ENCODE measurements at regions not wholly inside any gene's neighbourhood (a gene's known extent, or its start where the extent isn't known, plus 50 kb on each side); places are given as distances from the start of the nearest gene placed in this dataset.

GRCh38 chr2:7683708-7684107 is 766.5 kb downstream of the RNF144A start:
- TF ChIP-seq SIN3A (IDR thresholded peaks at IDR 0.05; ENCODE audit: borderline replicate concordance, insufficient read depth, low read length) = no peak
- TF ChIP-seq FOXP2 (optimal IDR thresholded peaks at IDR 0.05; ENCODE audit: borderline replicate concordance, extremely low read depth, extremely low read length, insufficient read depth) = no peak
- no peak for TF ChIP-seq POLR2AphosphoS5 (IDR thresholded peaks at IDR 0.05; ENCODE audit: low read depth, low read length)
- TF ChIP-seq TAF1 (IDR thresholded peaks at IDR 0.05; ENCODE audit: borderline replicate concordance, insufficient read depth, low read length) = no peak
- no peak for TF ChIP-seq REST (IDR thresholded peaks at IDR 0.05; ENCODE audit: insufficient read depth in 1 of 2, low read depth in 2 of 2, low read length in 2 of 2)

- TF ChIP-seq POLR2AphosphoS5 (IDR thresholded peaks at IDR 0.05; ENCODE audit: low read depth, low read length) (no peak), FOXP2 (optimal IDR thresholded peaks at IDR 0.05; ENCODE audit: borderline replicate concordance, extremely low read depth, extremely low read length, insufficient read depth) (no peak), TAF1 (IDR thresholded peaks at IDR 0.05; ENCODE audit: borderline replicate concordance, insufficient read depth, low read length) (no peak), REST (IDR thresholded peaks at IDR 0.05; ENCODE audit: insufficient read depth in 1 of 2, low read depth in 2 of 2, low read length in 2 of 2) (no peak)
These were observed 768.3 kb downstream of the RNF144A start for GRCh38 chr2:7685342-7686015.

- no peak for TF ChIP-seq FOXP2 (optimal IDR thresholded peaks at IDR 0.05; ENCODE audit: borderline replicate concordance, extremely low read depth, extremely low read length, insufficient read depth)
- TF ChIP-seq SIN3A (IDR thresholded peaks at IDR 0.05; ENCODE audit: borderline replicate concordance, insufficient read depth, low read length) = no peak
These were observed 768.8 kb downstream of the RNF144A start for GRCh38 chr2:7686016-7686385.

- TF ChIP-seq FOXP2 (optimal IDR thresholded peaks at IDR 0.05; ENCODE audit: borderline replicate concordance, extremely low read depth, extremely low read length, insufficient read depth) = no peak
- TF ChIP-seq SIN3A (IDR thresholded peaks at IDR 0.05; ENCODE audit: borderline replicate concordance, insufficient read depth, low read length) = no peak
- TF ChIP-seq POLR2AphosphoS5 (IDR thresholded peaks at IDR 0.05; ENCODE audit: low read depth, low read length) = no peak
- TF ChIP-seq REST (IDR thresholded peaks at IDR 0.05; ENCODE audit: insufficient read depth in 1 of 2, low read depth in 2 of 2, low read length in 2 of 2) = no peak
- no peak for TF ChIP-seq TAF1 (IDR thresholded peaks at IDR 0.05; ENCODE audit: borderline replicate concordance, insufficient read depth, low read length)
These were observed 774.9 kb downstream of the RNF144A start for GRCh38 chr2:7691961-7692656.

GRCh38 chr2:7692657-7693161 is 775.5 kb downstream of the RNF144A start:
- TF ChIP-seq TAF1 (IDR thresholded peaks at IDR 0.05; ENCODE audit: borderline replicate concordance, insufficient read depth, low read length) (no peak), REST (IDR thresholded peaks at IDR 0.05; ENCODE audit: insufficient read depth in 1 of 2, low read depth in 2 of 2, low read length in 2 of 2) (no peak), FOXP2 (optimal IDR thresholded peaks at IDR 0.05; ENCODE audit: borderline replicate concordance, extremely low read depth, extremely low read length, insufficient read depth) (no peak), POLR2AphosphoS5 (IDR thresholded peaks at IDR 0.05; ENCODE audit: low read depth, low read length) (no peak), SIN3A (IDR thresholded peaks at IDR 0.05; ENCODE audit: borderline replicate concordance, insufficient read depth, low read length) (no peak)
